CD14-positive monocyte (primary cell): ENCODE measurements at regions not wholly inside any gene's neighbourhood (a gene's known extent, or its start where the extent isn't known, plus 50 kb on each side); places are given as distances from the start of the nearest gene placed in this dataset.

Experiments used
- DNase-seq, 3 donors: peaks; one replicate each; pipeline ENCODE4 v3.0.0-alpha.2; 2011 to 2022
- H2AFZ ChIP-seq: 2 replicates; pipeline ENCODE4 v1.6.0; 2012; ENCODE audit warnings: mild to moderate bottlenecking, low read depth, low read length, inconsistent platforms; ENCODE audit not compliant: insufficient read depth, poor library complexity, severe bottlenecking
- H3K27ac ChIP-seq, 2 donors: 1 replicate in 1 of 2; 2 replicates in 1 of 2; pipeline ENCODE4 v1.5.1; 2012 to 2013; ENCODE audit warnings: low read length in 2 of 2, control low read depth in 1 of 2, inconsistent platforms in 1 of 2, low read depth in 1 of 2, mild to moderate bottlenecking in 1 of 2
- H3K27me3 ChIP-seq, 2 donors: one replicate each; pipeline versions ENCODE4 v1.6.0 to v1.6.1; 2011 to 2013; ENCODE audit warnings: low read length in 2 of 2; ENCODE audit not compliant: control insufficient read depth in 2 of 2, insufficient read depth in 2 of 2
- H3K36me3 ChIP-seq, 2 donors: replicated peaks in 1 of 2; 1 replicate in 1 of 2; 2 replicates in 1 of 2; pipeline versions ENCODE4 v1.5.1 to v1.6.1; 2012 to 2013; ENCODE audit warnings: low read length in 2 of 2, control low read depth in 1 of 2, inconsistent platforms in 1 of 2, mild to moderate bottlenecking in 1 of 2; ENCODE audit not compliant: insufficient read depth in 2 of 2, control insufficient read depth in 1 of 2
- H3K4me1 ChIP-seq, 2 donors: 1 replicate in 1 of 2; 2 replicates in 1 of 2; pipeline versions ENCODE4 v1.5.1 to v1.6.1; 2012 to 2013; ENCODE audit warnings: low read length in 2 of 2, control low read depth in 1 of 2, inconsistent platforms in 1 of 2, mild to moderate bottlenecking in 1 of 2, moderate library complexity in 1 of 2; ENCODE audit not compliant: insufficient read depth in 2 of 2, control insufficient read depth in 1 of 2
- H3K4me2 ChIP-seq: replicated peaks from 2 replicates; pipeline ENCODE3; 2012; ENCODE audit warnings: low read length, moderate library complexity, mild to moderate bottlenecking; ENCODE audit not compliant: poor library complexity, severe bottlenecking; ENCODE audit errors: extremely low read depth
- H3K4me3 ChIP-seq, 3 experiments: fragments of 200-600 bp in 1 of 3; sonication (generic) in 1 of 3; replicated peaks in 1 of 3; 1 replicate in 2 of 3; 2 replicates in 1 of 3; pipeline ENCODE4 v1.5.1; 2011 to 2013; ENCODE audit warnings: low read length in 3 of 3, mild to moderate bottlenecking in 3 of 3, control low read depth in 2 of 3, low read depth in 2 of 3, inconsistent platforms in 1 of 3, moderate library complexity in 1 of 3
- H3K79me2 ChIP-seq: 2 replicates; pipeline ENCODE4 v1.6.0; 2012; ENCODE audit warnings: mild to moderate bottlenecking, control low read depth, inconsistent platforms, low read length, moderate library complexity; ENCODE audit not compliant: insufficient read depth
- H3K9ac ChIP-seq: 2 replicates; pipeline ENCODE4 v1.6.0; 2017; ENCODE audit warnings: low read length, mild to moderate bottlenecking; ENCODE audit not compliant: insufficient read depth, poor library complexity, severe bottlenecking
- H3K9me3 ChIP-seq, 2 donors: replicated peaks in 1 of 2; 1 replicate in 1 of 2; 2 replicates in 1 of 2; pipeline versions ENCODE4 v1.5.1 to v1.6.1; 2012 to 2013; ENCODE audit warnings: low read length in 2 of 2, control low read depth in 1 of 2; ENCODE audit not compliant: control insufficient read depth in 1 of 2, insufficient read depth in 1 of 2
- H4K20me1 ChIP-seq: 2 replicates; pipeline ENCODE4 v1.6.0; 2012; ENCODE audit warnings: mild to moderate bottlenecking, low read length, control low read depth, moderate library complexity; ENCODE audit not compliant: insufficient read depth
- H3K27ac Mint-ChIP-seq, 7 donors: one replicate each; pipeline ENCODE4 v1.8.0; 2020; ENCODE audit warnings: mild to moderate bottlenecking in 7 of 7, mixed read lengths in 7 of 7, moderate library complexity in 6 of 7, inconsistent platforms in 2 of 7
- H3K27me3 Mint-ChIP-seq, 3 donors: one replicate each; pipeline ENCODE4 v1.8.0; 2021 to 2022; ENCODE audit warnings: low read depth in 3 of 3, mild to moderate bottlenecking in 3 of 3, mixed read lengths in 3 of 3, moderate library complexity in 3 of 3, inconsistent platforms in 1 of 3
- H3K36me3 Mint-ChIP-seq, 2 donors: one replicate each; pipeline ENCODE4 v1.8.0; 2020; ENCODE audit warnings: mixed read lengths in 2 of 2, inconsistent platforms in 1 of 2, mild to moderate bottlenecking in 1 of 2
- H3K4me1 Mint-ChIP-seq: one replicate; pipeline ENCODE4 v1.8.0; 2020; ENCODE audit warnings: mild to moderate bottlenecking, mixed read lengths
- H3K4me3 Mint-ChIP-seq, 2 donors: one replicate each; pipeline ENCODE4 v1.8.0; 2020; ENCODE audit warnings: mild to moderate bottlenecking in 2 of 2, mixed read lengths in 2 of 2, moderate library complexity in 1 of 2
- H3K9me3 Mint-ChIP-seq, 7 donors: one replicate each; pipeline ENCODE4 v1.8.0; 2020 to 2022; ENCODE audit warnings: mixed read lengths in 7 of 7, mild to moderate bottlenecking in 6 of 7, moderate library complexity in 6 of 7, inconsistent platforms in 2 of 7
- CTCF ChIP-seq: fragments of 200-600 bp; IDR thresholded peaks from one replicate; pipeline ENCODE4 v1.8.0; 2022; ENCODE audit warnings: antibody characterized with exemption, mild to moderate bottlenecking
- WGBS: methylation state at CpG from one replicate; pipeline ENCODE4 v1.1.5; 2013; ENCODE audit warnings: missing lambda C conversion rate; ENCODE audit not compliant: insufficient coverage; 5-methylcytosine and 5-hydroxymethylcytosine counted together
- intact Hi-C, 2 donors: fragments of 100-400 bp; cut with micrococcal nuclease; formaldehyde crosslinking; loops; one replicate each; pipeline versions ENCODE4 v1.15.0 to v1.15.1; 2023

GRCh38 chr1:90308421-90308820 is 313.5 kb downstream of the ZNF326 start:
- Histone ChIP-seq H3K79me2 (no peaks in the 10 kb centered on the region), H3K27ac (no peak overlapping the region), H3K36me3 (no peaks in the 10 kb centered on the region), H3K4me3 (no peak overlapping the region), H4K20me1 (no peaks in the 10 kb centered on the region), H2AFZ (no peak overlapping the region), H3K27me3 (no peaks in the 10 kb centered on the region), H3K9me3 (no peaks in the 10 kb centered on the region), H3K4me1 (no peaks in the 10 kb centered on the region), H3K9ac (no peak overlapping the region), H3K4me2 (no peak overlapping the region)
- DNase-seq, result no peak
- H3K9me3 Mint-ChIP-seq, result peaks cover 0 to 5% (median 3%) of the 10 kb centered on the region in 7 donors
- no peak overlapping the region for H3K4me3 Mint-ChIP-seq
- H3K27me3 Mint-ChIP-seq, result peaks cover 0 to 3% (median 1%) of the 10 kb centered on the region in 3 donors
- intact Hi-C loops, result no loop called here
- 100% methylated on average over 1 of the region's 1 CpG for WGBS
- no peaks in the 10 kb centered on the region for H3K36me3 Mint-ChIP-seq
- TF ChIP-seq CTCF, result no peak
- H3K4me1 Mint-ChIP-seq, result no peaks in the 10 kb centered on the region
- no peak overlapping the region for H3K27ac Mint-ChIP-seq

GRCh38 chr1:90305577-90305976 is 310.7 kb downstream of the ZNF326 start:
- Mint-ChIP-seq H3K4me1 (no peaks in the 10 kb centered on the region), H3K27me3 (peaks cover 0 to 3% (median 0%) of the 10 kb centered on the region in 3 donors), H3K9me3 (peaks cover 0 to 9% (median 2%) of the 10 kb centered on the region in 7 donors), H3K27ac (peak overlapping the region in 1 of 7 donors; percentile 16), H3K4me3 (no peak overlapping the region), H3K36me3 (no peaks in the 10 kb centered on the region)
- no peak for DNase-seq
- no peaks in the 10 kb centered on the region for H3K27me3 ChIP-seq
- no peak for TF ChIP-seq CTCF
- H3K4me3 ChIP-seq, result no peak overlapping the region
- no peak overlapping the region for H3K9ac ChIP-seq
- no peaks in the 10 kb centered on the region for H4K20me1 ChIP-seq
- intact Hi-C loops, result no loop called here
- H3K4me2 ChIP-seq, result no peak overlapping the region
- H3K36me3 ChIP-seq, result no peaks in the 10 kb centered on the region
- H3K9me3 ChIP-seq, result no peaks in the 10 kb centered on the region
- no peak overlapping the region for H3K27ac ChIP-seq
- no peaks in the 10 kb centered on the region for H3K79me2 ChIP-seq
- no peaks in the 10 kb centered on the region for H3K4me1 ChIP-seq
- no peak overlapping the region for H2AFZ ChIP-seq
